ENCODE measurements at regions not wholly inside any gene's neighbourhood (a gene's known extent, or its start where the extent isn't known, plus 50 kb on each side); places are given as distances from the start of the nearest gene placed in this dataset.

GRCh38 chr10:109275960-109276359 lies 647.4 kb downstream of the XPNPEP1 start:
- H3K4me1 ChIP-seq (ENCODE audit: control insufficient read depth in 2 of 2, insufficient read depth in 2 of 2, low read length in 2 of 2): no peaks in the 10 kb centered on the region
- ATAC-seq (ENCODE audit: low read depth) (no peak), DNase-seq (no peak)
- no peak overlapping the region for H3K4me3 Mint-ChIP-seq
- no peaks in the 10 kb centered on the region for H3K9me3 Mint-ChIP-seq (ENCODE audit: insufficient read depth)
- H3K27me3 ChIP-seq (replicated peaks in 1 of 4; ENCODE audit: control extremely low read depth in 1 of 4, control insufficient read depth in 3 of 4, insufficient read depth in 4 of 4, low read length in 3 of 4): no peaks in the 10 kb centered on the region
- no peaks in the 10 kb centered on the region for H4K20me1 ChIP-seq (ENCODE audit: control insufficient read depth, insufficient read depth, low read length, poor library complexity, severe bottlenecking)
- no peaks in the 10 kb centered on the region for H3K27me3 Mint-ChIP-seq
- H3K4me3 ChIP-seq (ENCODE audit: control extremely low read depth in 1 of 5, extremely low read depth in 1 of 5, insufficient read depth in 1 of 5, low read depth in 2 of 5, low read length in 4 of 5): no peak overlapping the region
- no peaks in the 10 kb centered on the region for H3K79me2 ChIP-seq (ENCODE audit: control insufficient read depth, insufficient read depth, low read length)
- H3K4me1 Mint-ChIP-seq: no peaks in the 10 kb centered on the region
- H3K27ac ChIP-seq (ENCODE audit: low read length in 2 of 2): no peak overlapping the region
- intact Hi-C loops (cut with micrococcal nuclease): no loop called here
- H2AFZ ChIP-seq (ENCODE audit: insufficient read depth, low read depth, low read length, poor library complexity, severe bottlenecking): no peak overlapping the region
- H3K36me3 ChIP-seq (replicated peaks in 1 of 2; ENCODE audit: control extremely low read depth in 1 of 2, control insufficient read depth in 1 of 2, extremely low read depth in 1 of 2, insufficient read depth in 2 of 2, low read length in 1 of 2): no peaks in the 10 kb centered on the region
- H3K4me2 ChIP-seq (replicated peaks; ENCODE audit: low read depth, low read length, poor library complexity, severe bottlenecking): no peak overlapping the region
- WGBS (ENCODE audit: insufficient coverage): 88% methylated on average over 1 of the region's 1 CpG
- H3K9ac ChIP-seq (ENCODE audit: low read length): no peak overlapping the region
- H3K9me3 ChIP-seq (ENCODE audit: control extremely low read depth in 1 of 3, control insufficient read depth in 2 of 3, insufficient read depth in 1 of 3, low read length in 2 of 3): no peaks in the 10 kb centered on the region
- ChIA-PET CTCF (no interaction called here), POLR2A (no interaction called here)
- TF ChIP-seq CTCF (IDR thresholded peaks at IDR 0.05) (no peak), EZH2 (IDR thresholded peaks at IDR 0.05; ENCODE audit: borderline replicate concordance, insufficient read depth, low read depth, low read length, poor library complexity, severe bottlenecking) (no peak)
- H3K27ac Mint-ChIP-seq: no peak overlapping the region

- Histone ChIP-seq H3K9ac (ENCODE audit: low read length) (no peak overlapping the region), H3K79me2 (ENCODE audit: control insufficient read depth, insufficient read depth, low read length) (no peaks in the 10 kb centered on the region), H3K27me3 (replicated peaks in 1 of 4; ENCODE audit: control extremely low read depth in 1 of 4, control insufficient read depth in 3 of 4, insufficient read depth in 4 of 4, low read length in 3 of 4) (no peaks in the 10 kb centered on the region), H3K4me2 (replicated peaks; ENCODE audit: low read depth, low read length, poor library complexity, severe bottlenecking) (no peak overlapping the region), H2AFZ (ENCODE audit: insufficient read depth, low read depth, low read length, poor library complexity, severe bottlenecking) (no peak overlapping the region), H3K4me1 (ENCODE audit: control insufficient read depth in 2 of 2, insufficient read depth in 2 of 2, low read length in 2 of 2) (no peaks in the 10 kb centered on the region), H3K9me3 (ENCODE audit: control extremely low read depth in 1 of 3, control insufficient read depth in 2 of 3, insufficient read depth in 1 of 3, low read length in 2 of 3) (no peaks in the 10 kb centered on the region), H3K27ac (ENCODE audit: low read length in 2 of 2) (no peak overlapping the region), H4K20me1 (ENCODE audit: control insufficient read depth, insufficient read depth, low read length, poor library complexity, severe bottlenecking) (no peaks in the 10 kb centered on the region), H3K4me3 (ENCODE audit: control extremely low read depth in 1 of 5, extremely low read depth in 1 of 5, insufficient read depth in 1 of 5, low read depth in 2 of 5, low read length in 4 of 5) (no peak overlapping the region), H3K36me3 (replicated peaks in 1 of 2; ENCODE audit: control extremely low read depth in 1 of 2, control insufficient read depth in 1 of 2, extremely low read depth in 1 of 2, insufficient read depth in 2 of 2, low read length in 1 of 2) (no peaks in the 10 kb centered on the region)
- H3K27me3 Mint-ChIP-seq: no peaks in the 10 kb centered on the region
- no peak overlapping the region for H3K4me3 Mint-ChIP-seq
- no peak for TF ChIP-seq CTCF (IDR thresholded peaks at IDR 0.05)
- TF ChIP-seq EZH2 (IDR thresholded peaks at IDR 0.05; ENCODE audit: borderline replicate concordance, insufficient read depth, low read depth, low read length, poor library complexity, severe bottlenecking): no peak
- ChIA-PET POLR2A (no interaction called here), CTCF (no interaction called here)
- DNase-seq (no peak), ATAC-seq (ENCODE audit: low read depth) (no peak)
- no peaks in the 10 kb centered on the region for H3K4me1 Mint-ChIP-seq
- no peak overlapping the region for H3K27ac Mint-ChIP-seq
- 88% methylated on average over 1 of the region's 2 CpGs for WGBS (ENCODE audit: insufficient coverage)
- intact Hi-C loops (cut with micrococcal nuclease): no loop called here
- no peaks in the 10 kb centered on the region for H3K9me3 Mint-ChIP-seq (ENCODE audit: insufficient read depth)
Observed at GRCh38 chr10:109274681-109275080, 648.6 kb downstream of the XPNPEP1 start.

Measured in B cell (primary cell).